Stimulated activated memory B cell treated with anti-CD40 and anti-IgM and Interleukin-4, amounts not matched to agents 10 μg/mL and 1 μg/mL and 100 μg/mL, for 72 hours (primary cell): ENCODE measurements at regions not wholly inside any gene's neighbourhood (a gene's known extent, or its start where the extent isn't known, plus 50 kb on each side); places are given as distances from the start of the nearest gene placed in this dataset.

ENCODE experiments used
- ATAC-seq: fragments of 150-1000 bp; cut with Tn5 transposase; 2 replicates; pipeline ENCODE4 v1.10.0; 2021
- H3K27ac Mint-ChIP-seq: one replicate; pipeline ENCODE4 v1.8.0; 2022; ENCODE audit warnings: mild to moderate bottlenecking, mixed read lengths
- H3K27me3 Mint-ChIP-seq: one replicate; pipeline ENCODE4 v1.8.0; 2022; ENCODE audit warnings: mixed read lengths
- H3K36me3 Mint-ChIP-seq: one replicate; pipeline ENCODE4 v1.8.0; 2022; ENCODE audit warnings: mixed read lengths
- H3K4me1 Mint-ChIP-seq: one replicate; pipeline ENCODE4 v1.8.0; 2022; ENCODE audit warnings: mixed read lengths
- H3K4me3 Mint-ChIP-seq: one replicate; pipeline ENCODE4 v1.8.0; 2022; ENCODE audit warnings: mild to moderate bottlenecking, moderate library complexity, mixed read lengths
- H3K9me3 Mint-ChIP-seq: one replicate; pipeline ENCODE4 v1.8.0; 2022; ENCODE audit warnings: mixed read lengths

GRCh38 chr6:94341173-94341572 is 921.8 kb upstream of the EPHA7 start:
- no peaks in the 10 kb centered on the region for H3K27me3 Mint-ChIP-seq
- H3K27ac Mint-ChIP-seq = no peak overlapping the region
- H3K36me3 Mint-ChIP-seq = no peaks in the 10 kb centered on the region
- no peak for ATAC-seq
- H3K4me3 Mint-ChIP-seq = no peak overlapping the region
- H3K9me3 Mint-ChIP-seq = peaks cover 6% of the 10 kb centered on the region
- no peaks in the 10 kb centered on the region for H3K4me1 Mint-ChIP-seq

- no peaks in the 10 kb centered on the region for H3K9me3 Mint-ChIP-seq
- ATAC-seq = no peak
- no peak overlapping the region for H3K27ac Mint-ChIP-seq
- no peaks in the 10 kb centered on the region for H3K36me3 Mint-ChIP-seq
- no peak overlapping the region for H3K4me3 Mint-ChIP-seq
- no peaks in the 10 kb centered on the region for H3K27me3 Mint-ChIP-seq
- H3K4me1 Mint-ChIP-seq = no peaks in the 10 kb centered on the region
Measured at GRCh38 chr6:94323853-94324252, 904.5 kb upstream of the EPHA7 start.

GRCh38 chr6:94300424-94301144 is 881.2 kb upstream of the EPHA7 start:
- ATAC-seq = no peak
- Mint-ChIP-seq H3K9me3 (peaks cover 2% of the 10 kb centered on the region), H3K4me1 (no peaks in the 10 kb centered on the region), H3K36me3 (no peaks in the 10 kb centered on the region), H3K27me3 (no peaks in the 10 kb centered on the region), H3K27ac (no peak overlapping the region), H3K4me3 (no peak overlapping the region)

- H3K9me3 Mint-ChIP-seq = no peaks in the 10 kb centered on the region
- no peaks in the 10 kb centered on the region for H3K4me1 Mint-ChIP-seq
- H3K4me3 Mint-ChIP-seq = no peak overlapping the region
- no peaks in the 10 kb centered on the region for H3K36me3 Mint-ChIP-seq
- H3K27me3 Mint-ChIP-seq = no peaks in the 10 kb centered on the region
- H3K27ac Mint-ChIP-seq = no peak overlapping the region
- ATAC-seq = no peak
Measured at GRCh38 chr6:94289131-94289530, 869.8 kb upstream of the EPHA7 start.

- H3K9me3 Mint-ChIP-seq = peaks cover 2% of the 10 kb centered on the region
- no peak overlapping the region for H3K4me3 Mint-ChIP-seq
- ATAC-seq = no peak
- no peaks in the 10 kb centered on the region for H3K36me3 Mint-ChIP-seq
- no peaks in the 10 kb centered on the region for H3K4me1 Mint-ChIP-seq
- H3K27ac Mint-ChIP-seq = no peak overlapping the region
- H3K27me3 Mint-ChIP-seq = no peaks in the 10 kb centered on the region
Measured at GRCh38 chr6:94278146-94278545, 858.8 kb upstream of the EPHA7 start.

GRCh38 chr6:94272327-94272726 is 853.0 kb upstream of the EPHA7 start:
- Mint-ChIP-seq H3K27me3 (no peaks in the 10 kb centered on the region), H3K4me3 (no peak overlapping the region), H3K4me1 (no peaks in the 10 kb centered on the region), H3K36me3 (no peaks in the 10 kb centered on the region), H3K9me3 (peaks cover 5% of the 10 kb centered on the region), H3K27ac (no peak overlapping the region)
- no peak for ATAC-seq

GRCh38 chr6:94270091-94270948 is 851.0 kb upstream of the EPHA7 start:
- ATAC-seq = no peak
- Mint-ChIP-seq H3K27me3 (no peaks in the 10 kb centered on the region), H3K4me3 (no peak overlapping the region), H3K4me1 (no peaks in the 10 kb centered on the region), H3K9me3 (peaks cover 5% of the 10 kb centered on the region), H3K27ac (no peak overlapping the region), H3K36me3 (no peaks in the 10 kb centered on the region)

- H3K27me3 Mint-ChIP-seq = no peaks in the 10 kb centered on the region
- H3K4me1 Mint-ChIP-seq = no peaks in the 10 kb centered on the region
- H3K4me3 Mint-ChIP-seq = no peak overlapping the region
- H3K36me3 Mint-ChIP-seq = no peaks in the 10 kb centered on the region
- no peak for ATAC-seq
- H3K27ac Mint-ChIP-seq = no peak overlapping the region
- H3K9me3 Mint-ChIP-seq = peaks cover 10% of the 10 kb centered on the region
Measured at GRCh38 chr6:94269256-94269655, 849.9 kb upstream of the EPHA7 start.

GRCh38 chr6:94260765-94261164 is 841.4 kb upstream of the EPHA7 start:
- Mint-ChIP-seq H3K27ac (no peak overlapping the region), H3K4me1 (no peaks in the 10 kb centered on the region), H3K9me3 (peaks cover 11% of the 10 kb centered on the region), H3K4me3 (no peak overlapping the region), H3K27me3 (no peaks in the 10 kb centered on the region), H3K36me3 (no peaks in the 10 kb centered on the region)
- no peak for ATAC-seq

- H3K27me3 Mint-ChIP-seq = no peaks in the 10 kb centered on the region
- peaks cover 4% of the 10 kb centered on the region for H3K9me3 Mint-ChIP-seq
- no peak overlapping the region for H3K27ac Mint-ChIP-seq
- H3K4me3 Mint-ChIP-seq = no peak overlapping the region
- ATAC-seq = no peak
- no peaks in the 10 kb centered on the region for H3K4me1 Mint-ChIP-seq
- no peaks in the 10 kb centered on the region for H3K36me3 Mint-ChIP-seq
Measured at GRCh38 chr6:94254689-94255088, 835.3 kb upstream of the EPHA7 start.

- ATAC-seq = no peak
- H3K27me3 Mint-ChIP-seq = no peaks in the 10 kb centered on the region
- H3K9me3 Mint-ChIP-seq = peaks cover 6% of the 10 kb centered on the region
- no peak overlapping the region for H3K27ac Mint-ChIP-seq
- H3K4me3 Mint-ChIP-seq = no peak overlapping the region
- H3K4me1 Mint-ChIP-seq = no peaks in the 10 kb centered on the region
- H3K36me3 Mint-ChIP-seq = no peaks in the 10 kb centered on the region
Measured at GRCh38 chr6:94251878-94252277, 832.5 kb upstream of the EPHA7 start.

GRCh38 chr6:94245395-94245794 is 826.0 kb upstream of the EPHA7 start:
- Mint-ChIP-seq H3K4me1 (no peaks in the 10 kb centered on the region), H3K4me3 (no peak overlapping the region), H3K36me3 (no peaks in the 10 kb centered on the region), H3K9me3 (peaks cover 10% of the 10 kb centered on the region), H3K27ac (no peak overlapping the region), H3K27me3 (no peaks in the 10 kb centered on the region)
- ATAC-seq = no peak

GRCh38 chr6:94238868-94239267 is 819.5 kb upstream of the EPHA7 start:
- no peaks in the 10 kb centered on the region for H3K27me3 Mint-ChIP-seq
- H3K4me1 Mint-ChIP-seq = no peaks in the 10 kb centered on the region
- H3K36me3 Mint-ChIP-seq = no peaks in the 10 kb centered on the region
- no peak overlapping the region for H3K27ac Mint-ChIP-seq
- peaks cover 10% of the 10 kb centered on the region for H3K9me3 Mint-ChIP-seq
- H3K4me3 Mint-ChIP-seq = no peak overlapping the region
- no peak for ATAC-seq

- H3K36me3 Mint-ChIP-seq = no peaks in the 10 kb centered on the region
- ATAC-seq = no peak
- no peaks in the 10 kb centered on the region for H3K4me1 Mint-ChIP-seq
- no peak overlapping the region for H3K27ac Mint-ChIP-seq
- H3K9me3 Mint-ChIP-seq = no peaks in the 10 kb centered on the region
- no peak overlapping the region for H3K4me3 Mint-ChIP-seq
- H3K27me3 Mint-ChIP-seq = no peaks in the 10 kb centered on the region
Measured at GRCh38 chr6:94227741-94228140, 808.4 kb upstream of the EPHA7 start.

- Mint-ChIP-seq H3K36me3 (no peaks in the 10 kb centered on the region), H3K4me1 (no peaks in the 10 kb centered on the region), H3K27me3 (no peaks in the 10 kb centered on the region)
Measured at GRCh38 chr6:94217836-94218235, 798.5 kb upstream of the EPHA7 start.

GRCh38 chr6:94215552-94215951 is 796.2 kb upstream of the EPHA7 start:
- no peaks in the 10 kb centered on the region for H3K36me3 Mint-ChIP-seq
- no peak overlapping the region for H3K4me3 Mint-ChIP-seq
- ATAC-seq = no peak
- no peaks in the 10 kb centered on the region for H3K27me3 Mint-ChIP-seq
- H3K9me3 Mint-ChIP-seq = no peaks in the 10 kb centered on the region
- H3K27ac Mint-ChIP-seq = no peak overlapping the region
- no peaks in the 10 kb centered on the region for H3K4me1 Mint-ChIP-seq

More at GRCh38 chr6:94217836-94218235, 798.5 kb upstream of the EPHA7 start:
- Mint-ChIP-seq H3K9me3 (no peaks in the 10 kb centered on the region), H3K27ac (no peak overlapping the region), H3K4me3 (no peak overlapping the region)
- ATAC-seq = no peak
